Medulla oblongata (tissue), 1 donor: ENCODE measurements at regions not wholly inside any gene's neighbourhood (a gene's known extent, or its start where the extent isn't known, plus 50 kb on each side); places are given as distances from the start of the nearest gene placed in this dataset.
"Not testable (repeated sequence)": the region's sequence is repeated elsewhere in the genome, so short reads cannot be mapped to it uniquely, and the experiment has no call there.

Experiments used
- DNase-seq: peaks from one replicate; pipeline ENCODE4 v3.0.0-alpha.2; 2015; ENCODE audit errors: extremely low spot score

GRCh38 chr16:79937671-79938070, 337.1 kb upstream of the MAF start:
- DNase-seq, result not testable (repeated sequence)

DNA sequence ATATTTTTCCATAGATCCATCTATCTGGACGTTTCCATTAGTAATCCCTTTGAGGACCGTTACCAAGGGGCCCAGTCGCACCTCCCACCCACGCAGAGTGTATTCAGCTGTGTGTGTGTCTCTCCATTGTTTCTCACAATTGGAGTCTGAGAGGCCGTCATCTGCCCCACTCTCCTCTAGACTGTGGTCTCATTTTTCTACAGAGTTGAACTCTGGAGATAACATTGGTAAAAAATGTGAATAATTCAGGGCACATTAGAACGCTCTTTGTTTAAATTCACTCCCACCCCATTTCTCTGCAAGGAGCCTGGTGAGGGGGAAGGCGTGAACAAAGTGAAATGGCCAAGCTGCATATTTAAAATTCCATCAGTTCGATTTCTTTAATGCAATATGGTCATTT, 333.1 kb upstream of the MAF start:
- DNase-seq, result no peak

DNA sequence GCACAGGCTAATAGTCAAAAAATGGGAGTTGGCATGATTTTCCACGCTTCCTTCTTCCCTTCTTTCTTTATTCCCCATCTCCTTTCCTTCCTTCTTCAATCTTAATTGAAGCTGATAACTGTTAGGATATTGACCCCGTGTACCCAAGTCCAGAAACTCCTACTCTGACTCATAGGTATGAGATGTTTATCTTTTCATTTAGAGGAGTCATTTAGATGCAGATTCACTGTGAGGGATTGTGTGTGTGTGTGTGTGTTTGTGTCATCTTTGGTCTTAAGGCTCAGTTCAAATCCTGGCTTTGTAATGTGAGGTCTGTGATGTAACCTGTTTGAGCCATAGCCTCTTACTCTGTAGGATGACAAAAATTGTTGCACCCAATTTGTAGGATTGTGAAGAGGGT, 332.0 kb upstream of the MAF start:
- DNase-seq, result no peak

- DNase-seq, result no peak
Observed at GRCh38 chr16:79931721-79932120, 331.2 kb upstream of the MAF start.

GRCh38 chr16:79929260-79929965, 328.9 kb upstream of the MAF start:
- DNase-seq, result no peak

GRCh38 chr16:79928142-79928873, 327.8 kb upstream of the MAF start:
- no peak for DNase-seq

- no peak for DNase-seq
Observed at GRCh38 chr16:79926451-79927205, 326.1 kb upstream of the MAF start.

DNA sequence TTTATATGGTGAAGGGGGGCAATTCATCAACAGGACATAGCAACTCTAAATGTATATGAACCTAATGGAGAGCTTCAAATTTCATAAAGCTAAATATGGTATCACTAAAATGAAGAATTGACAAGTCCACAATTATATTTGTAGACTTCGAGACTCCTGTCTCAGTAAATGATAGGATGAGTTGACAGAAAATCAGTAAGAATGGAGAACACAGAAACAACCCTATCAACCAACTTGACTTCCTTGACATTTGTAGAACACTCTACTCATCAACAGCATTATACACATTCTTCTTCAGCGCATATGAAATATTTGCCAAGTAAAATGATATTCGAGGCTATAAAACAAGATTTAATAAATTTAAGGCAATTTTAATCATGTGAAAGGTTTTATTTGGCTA, 322.9 kb upstream of the MAF start:
- DNase-seq, result no peak

DNA sequence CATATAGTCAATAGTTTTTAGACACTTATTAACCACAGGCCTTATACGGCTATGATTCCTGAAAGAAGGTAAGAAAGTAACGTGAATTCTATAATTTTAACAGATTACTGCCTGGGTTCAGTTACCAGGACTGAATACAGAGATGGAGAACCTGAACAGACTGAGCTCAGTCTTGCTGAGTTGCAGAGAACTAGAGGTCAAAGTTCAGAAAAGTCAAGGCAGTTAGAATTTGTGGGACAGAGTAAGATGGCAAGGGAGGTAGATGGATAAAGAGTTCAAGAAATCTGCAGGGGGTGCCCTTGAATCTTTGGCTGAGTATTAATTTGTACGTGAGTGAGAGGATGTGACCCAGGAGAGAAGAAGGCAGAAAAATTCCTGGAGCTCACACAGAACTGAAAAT, 320.1 kb upstream of the MAF start:
- DNase-seq, result no peak

DNA sequence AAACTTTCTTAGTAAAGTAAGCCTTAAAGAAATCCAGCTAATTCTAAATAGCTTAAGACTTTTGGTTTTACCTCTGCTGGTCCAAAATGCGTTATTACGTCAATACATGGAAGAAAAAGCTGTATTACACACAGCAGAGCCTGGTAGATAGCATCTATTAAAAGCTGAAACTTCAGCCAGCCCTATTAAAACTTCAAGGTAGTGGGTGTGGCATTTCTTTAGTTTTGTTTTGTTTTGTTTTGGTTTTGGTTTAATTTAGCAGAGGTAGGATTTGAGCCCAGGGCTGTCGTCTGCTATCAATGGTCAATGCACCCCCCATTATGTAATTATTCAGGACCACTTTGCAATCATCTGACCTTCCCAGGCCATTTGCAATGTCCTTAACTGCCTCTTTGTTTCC, 318.4 kb upstream of the MAF start:
- DNase-seq, result no peak

DNA sequence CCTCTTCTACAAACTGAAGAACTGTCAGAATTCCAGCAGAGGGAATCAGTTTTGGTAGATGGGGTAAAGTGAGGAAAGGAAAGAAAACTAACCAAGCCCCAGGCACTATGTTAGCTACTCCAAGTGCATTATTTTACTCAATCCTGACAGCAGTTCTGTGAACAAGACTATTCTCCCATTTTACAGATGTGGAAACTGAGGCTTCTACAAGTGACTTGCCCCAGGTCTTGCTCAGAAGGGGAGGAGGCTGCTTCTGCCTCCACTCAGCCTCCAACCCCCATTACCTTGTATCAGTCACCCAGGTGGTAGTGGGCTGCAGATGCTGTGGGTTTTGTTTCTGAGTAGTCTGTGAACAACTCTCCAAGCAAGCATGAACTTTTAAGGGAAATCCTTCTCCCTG, 315.2 kb upstream of the MAF start:
- no peak for DNase-seq

DNA sequence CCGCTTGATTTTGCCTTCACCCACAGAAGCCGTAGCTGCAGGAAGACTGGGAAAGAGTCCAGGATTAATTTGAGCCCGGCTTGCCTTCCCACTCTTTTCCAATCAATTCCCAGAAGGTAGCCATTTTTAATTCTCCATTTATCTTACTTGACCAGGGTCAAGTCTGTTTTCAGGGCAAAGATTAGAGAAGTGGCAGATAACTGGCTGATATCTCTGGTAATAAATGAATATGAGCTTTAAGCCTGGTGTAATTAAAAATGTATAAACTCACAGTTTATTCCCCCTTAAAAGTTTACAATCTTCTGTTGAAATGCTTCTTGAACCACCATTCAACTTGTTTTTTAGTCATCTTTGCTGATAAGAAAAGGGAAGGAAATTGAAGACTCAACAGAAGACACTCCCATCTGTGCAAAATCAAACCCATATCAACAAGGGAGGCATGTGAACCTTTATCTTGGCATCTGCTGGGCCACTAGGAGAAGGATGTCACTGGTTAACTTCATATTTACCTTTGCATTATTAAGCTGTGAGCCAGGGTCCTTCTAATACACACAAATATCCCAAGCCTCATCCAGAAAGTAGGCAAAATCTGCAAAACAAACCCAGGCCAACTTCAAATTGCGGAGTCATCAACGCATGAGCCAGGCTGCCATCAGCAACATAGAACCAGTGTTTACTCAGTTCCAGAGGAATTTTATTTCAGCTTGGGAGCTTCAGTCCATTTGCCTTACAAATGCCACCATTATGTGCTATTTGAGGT, 314.6 kb upstream of the MAF start:
- DNase-seq, result no peak

DNA sequence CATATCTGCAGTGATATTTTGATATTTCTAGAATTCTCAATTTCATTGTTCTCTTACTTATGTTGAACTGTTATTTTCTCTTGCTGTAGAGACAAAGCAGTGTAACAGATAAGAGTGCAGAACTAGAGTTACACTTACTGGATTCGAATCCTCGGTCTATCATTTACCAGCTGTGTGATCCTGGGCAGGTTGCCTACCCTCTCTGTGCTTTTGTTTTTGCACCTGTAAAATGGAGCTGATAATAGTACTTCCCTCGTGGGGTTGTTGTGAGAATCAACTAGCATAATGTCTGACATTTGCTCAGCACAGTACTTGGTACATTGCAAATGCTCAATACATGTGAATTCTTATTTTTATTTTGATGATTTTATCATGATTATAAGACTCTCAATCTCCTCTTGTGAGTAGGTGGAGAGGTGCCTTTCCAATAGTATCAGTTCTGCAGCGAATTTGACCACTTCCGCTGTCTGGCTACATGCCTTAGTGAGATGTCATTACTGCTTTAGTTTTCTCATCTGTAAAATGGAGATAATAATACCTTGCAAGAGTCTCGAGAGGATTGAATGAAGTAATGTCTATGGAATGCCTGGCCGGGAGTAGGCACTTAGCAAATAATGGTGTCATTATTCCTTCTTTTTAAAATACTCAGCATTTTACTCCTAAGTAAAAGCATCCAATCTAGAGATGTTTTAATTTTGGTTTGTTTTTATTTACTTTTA, 312.2 kb upstream of the MAF start:
- no peak for DNase-seq

DNA sequence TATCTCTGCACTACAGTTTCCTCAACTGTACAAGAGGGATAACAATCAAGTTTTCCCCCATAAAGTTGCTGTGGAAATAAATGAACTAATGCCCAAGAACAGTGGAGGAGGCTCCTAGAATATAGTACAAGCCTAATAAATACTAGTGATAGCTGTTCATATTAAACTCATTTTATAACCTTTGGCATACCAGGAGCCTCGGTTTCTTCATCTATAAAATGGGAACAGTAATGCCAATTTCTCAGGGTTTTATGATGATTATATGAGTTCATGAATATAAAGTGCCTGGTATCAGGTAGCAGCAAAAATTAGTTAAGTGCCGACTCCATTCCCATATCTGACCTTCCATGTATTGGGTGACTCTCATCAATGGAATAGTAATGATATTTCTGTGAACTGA, 311.1 kb upstream of the MAF start:
- DNase-seq, result no peak

DNA sequence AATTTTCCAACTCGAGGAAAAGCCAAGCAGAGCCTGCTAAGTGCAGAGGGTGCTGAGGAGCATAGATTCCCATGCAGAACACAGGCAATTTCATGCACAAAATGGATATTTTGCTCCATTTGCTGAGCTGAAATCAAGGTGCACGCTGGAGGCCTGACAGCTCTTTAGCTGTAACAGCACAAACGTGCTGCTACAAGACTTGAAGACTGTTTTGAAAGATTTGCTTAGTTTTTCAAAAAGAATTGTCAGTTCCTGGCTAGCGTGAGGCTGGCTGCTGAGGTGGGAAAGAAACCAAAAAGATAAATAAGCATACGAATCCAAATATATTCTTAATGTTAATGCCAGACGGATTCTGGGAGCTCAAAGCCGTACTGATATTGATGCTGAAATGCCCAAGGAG, 309.0 kb upstream of the MAF start:
- no peak for DNase-seq

GRCh38 chr16:79903471-79903870, 302.9 kb upstream of the MAF start:
- DNase-seq, result no peak

GRCh38 chr16:79902351-79902750, 301.8 kb upstream of the MAF start:
- DNase-seq, result no peak

GRCh38 chr16:79901522-79901921, 301.0 kb upstream of the MAF start:
- no peak for DNase-seq

DNA sequence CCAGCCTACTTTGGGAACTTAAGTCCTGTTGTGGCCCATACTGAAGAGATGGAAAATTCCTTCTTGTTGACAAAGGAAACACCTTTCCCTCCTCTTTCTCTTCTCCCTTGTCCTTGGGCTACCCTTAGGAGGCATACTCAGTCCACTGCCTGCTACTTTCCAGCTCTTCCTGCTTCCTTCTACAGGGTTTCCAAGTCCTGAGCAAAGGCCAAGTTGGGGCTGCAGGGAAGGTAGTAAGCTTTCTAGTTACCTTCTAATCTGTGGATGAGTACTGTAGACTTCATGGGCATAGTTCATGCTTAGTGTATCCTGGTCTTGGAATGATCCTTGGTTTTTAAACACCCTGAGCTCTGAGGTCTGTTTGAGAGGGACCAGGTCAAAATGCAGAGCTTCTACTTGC, 299.2 kb upstream of the MAF start:
- DNase-seq, result no peak

GRCh38 chr16:79899316-79899715, 298.8 kb upstream of the MAF start:
- DNase-seq, result no peak

GRCh38 chr16:79898703-79899102, 298.2 kb upstream of the MAF start:
- no peak for DNase-seq
